ENCODE measurements at regions not wholly inside any gene's neighbourhood (a gene's known extent, or its start where the extent isn't known, plus 50 kb on each side); places are given as distances from the start of the nearest gene placed in this dataset.
"Not testable (repeated sequence)": the region's sequence is repeated elsewhere in the genome, so short reads cannot be mapped to it uniquely, and the experiment has no call there.

DNA sequence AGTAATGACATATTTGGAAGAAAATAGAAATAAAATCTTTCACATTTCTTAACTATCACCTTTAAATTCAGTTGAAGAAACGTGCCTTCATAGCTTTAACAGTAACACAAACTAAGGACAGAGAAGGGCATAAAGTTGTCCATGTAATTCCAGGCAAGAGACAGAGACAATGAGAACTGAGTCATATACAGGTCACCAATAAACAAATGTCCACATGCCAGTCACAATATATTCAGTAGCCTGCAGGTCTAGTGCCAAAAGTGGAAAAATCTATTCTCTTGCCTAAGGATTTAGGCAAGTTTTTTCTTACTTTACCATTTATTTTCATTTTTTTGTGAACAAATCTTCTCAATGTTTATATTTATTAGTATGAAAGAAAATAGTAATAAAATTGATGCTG is 1711.5 kb upstream of the NUDT12 start:
- no peak for DNase-seq

DNA sequence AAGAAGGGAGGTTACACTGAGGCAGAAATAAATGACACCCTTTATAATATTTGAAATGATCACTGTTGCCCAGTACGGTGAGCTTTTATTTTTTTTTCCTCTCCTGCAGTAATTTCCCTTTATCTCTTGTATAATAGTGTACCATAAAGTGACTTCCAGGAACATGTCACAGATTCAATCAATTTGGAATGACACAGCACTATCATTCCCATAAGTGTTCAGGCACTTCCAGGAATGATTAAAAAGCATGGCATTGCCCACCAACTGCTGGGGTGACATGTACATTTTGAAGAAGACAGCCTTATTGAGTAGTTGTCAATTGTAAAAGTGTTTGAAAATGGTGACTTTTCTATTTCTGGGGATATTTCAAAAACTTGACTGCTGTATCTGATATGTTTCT is 1700.9 kb upstream of the NUDT12 start:
- no peak for DNase-seq

DNA sequence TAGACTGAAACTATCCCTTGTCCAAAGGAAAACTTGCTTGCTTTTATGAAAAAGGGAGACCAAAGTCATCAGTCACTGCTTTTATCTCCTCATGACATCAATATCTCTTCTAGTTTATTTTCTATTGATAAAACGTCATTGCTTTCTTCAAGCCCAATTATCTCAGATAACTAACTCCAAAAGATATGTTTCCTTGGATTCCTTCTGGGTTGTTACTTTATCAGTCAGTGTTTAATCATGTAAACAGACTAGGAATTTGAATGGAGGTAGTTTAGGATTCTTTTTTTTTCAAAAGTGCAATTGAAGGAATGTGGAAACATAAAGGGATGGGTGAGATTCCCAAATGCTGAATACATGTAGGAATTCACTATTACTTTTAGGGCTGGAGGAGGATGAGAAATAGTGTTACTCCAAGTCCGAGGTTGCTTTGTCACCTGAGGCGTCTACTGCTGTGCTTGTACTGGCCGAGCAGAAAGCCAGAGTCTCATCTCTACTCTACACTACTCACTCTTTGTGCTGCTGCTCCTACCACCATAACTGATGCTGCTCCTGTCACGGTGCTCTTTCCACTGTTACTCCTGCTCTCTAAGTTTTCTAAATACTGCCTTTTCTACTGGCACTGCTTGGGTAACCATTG is 1697.1 kb upstream of the NUDT12 start:
- DNase-seq: no peak

DNA sequence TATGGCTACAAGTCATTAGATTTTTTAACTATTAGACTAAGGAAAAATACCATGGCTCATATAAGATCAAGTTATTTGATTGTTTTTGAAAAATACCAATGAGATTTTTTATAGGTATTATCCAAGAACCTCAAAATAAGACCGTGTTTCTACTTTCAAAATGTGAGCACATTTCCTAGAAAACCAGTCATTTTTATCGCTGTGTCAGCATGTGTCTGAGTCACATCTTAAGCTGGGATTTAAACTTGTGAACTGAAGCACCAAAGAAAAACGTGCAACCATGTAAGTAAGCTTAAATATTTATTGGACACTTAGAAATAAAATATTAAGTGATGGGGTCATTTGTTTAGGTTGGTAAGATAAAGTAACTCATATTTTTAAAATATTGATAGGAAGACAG is 1676.0 kb upstream of the NUDT12 start:
- no peak for DNase-seq

DNA sequence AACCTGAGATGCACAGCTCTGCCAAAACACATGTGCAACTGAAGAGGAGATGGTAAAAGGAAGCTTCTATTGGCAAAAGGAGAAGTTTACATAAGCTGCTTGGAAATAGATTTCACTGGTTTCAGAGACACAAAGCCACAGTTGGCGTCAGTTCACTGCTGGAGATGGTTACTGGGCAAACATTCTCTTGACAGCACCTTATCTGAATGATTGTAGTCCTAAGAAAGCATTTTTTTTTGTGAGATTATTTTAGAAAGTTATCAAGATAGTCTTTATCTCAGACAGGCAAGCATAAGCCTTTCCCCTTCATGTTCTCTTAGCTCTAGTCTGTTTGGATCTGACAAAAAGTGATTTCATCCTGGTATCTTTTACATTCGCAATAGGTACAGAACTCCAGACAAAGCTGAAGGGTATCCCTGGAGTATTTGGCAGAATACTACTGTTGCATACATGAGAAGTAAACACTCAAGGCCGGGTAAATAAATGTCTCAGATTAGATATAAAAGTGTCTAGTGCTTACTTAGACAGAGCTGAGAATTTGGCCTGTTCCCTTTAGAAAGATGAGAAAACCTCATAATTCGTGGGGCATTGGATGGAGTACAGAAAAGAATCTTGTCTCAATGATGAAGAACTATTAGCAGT is 1668.0 kb upstream of the NUDT12 start:
- no peak for DNase-seq

DNA sequence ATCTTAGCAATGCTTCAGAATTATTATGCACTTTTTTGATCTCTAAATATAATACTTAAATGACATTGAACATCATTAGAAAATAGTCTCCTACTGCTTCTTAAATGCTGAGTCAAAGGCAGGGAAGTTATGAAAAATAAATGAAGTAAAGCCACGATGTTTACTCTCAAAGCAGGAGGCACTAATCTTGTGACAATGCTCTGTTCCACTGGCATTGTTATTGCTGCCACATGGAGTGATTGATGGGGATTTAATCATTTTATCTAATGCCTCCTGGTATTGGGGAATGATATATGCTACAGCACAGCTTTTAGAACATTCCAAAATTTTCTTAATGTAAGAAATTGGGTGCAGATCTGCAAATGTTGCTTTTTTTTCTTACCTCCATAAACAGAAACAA is 1655.4 kb upstream of the NUDT12 start:
- no peak for DNase-seq

DNA sequence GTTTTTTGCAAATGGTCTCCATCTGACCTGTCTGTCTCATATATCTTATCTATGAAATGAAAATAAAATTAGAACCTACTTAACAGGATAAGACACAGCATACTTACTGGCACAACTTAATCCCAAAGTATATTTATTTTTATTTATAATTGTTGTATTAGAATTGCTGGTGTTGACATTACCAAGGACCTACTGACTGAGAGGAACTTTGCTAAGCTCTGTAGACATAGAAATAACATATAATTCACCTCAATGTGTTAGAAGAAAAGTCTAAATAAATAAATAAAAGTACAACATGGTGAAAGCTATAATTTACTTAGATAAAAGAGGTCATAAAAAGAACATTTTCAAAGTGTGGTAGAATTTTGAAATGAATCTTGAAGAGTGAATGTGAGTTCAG is 1650.5 kb upstream of the NUDT12 start:
- no peak for DNase-seq

DNA sequence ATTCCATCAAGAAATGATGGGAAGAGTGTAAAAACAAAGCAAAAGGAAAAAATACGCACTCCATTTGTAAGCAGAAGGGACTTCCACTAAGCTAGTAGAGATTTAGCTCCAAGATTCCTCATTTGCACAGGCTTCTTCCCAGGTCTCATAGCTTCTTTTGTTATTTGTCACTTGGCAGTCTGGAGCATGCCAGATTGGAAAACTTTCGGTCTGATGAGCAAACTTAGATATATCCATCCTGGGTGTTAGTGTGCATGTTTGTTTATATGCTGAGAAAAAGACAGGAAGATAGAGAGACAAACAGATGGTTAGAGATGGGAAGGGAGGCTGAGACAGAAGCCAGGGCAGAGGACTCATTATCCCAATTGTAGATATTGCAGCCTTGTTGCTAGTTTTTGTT is 1644.5 kb upstream of the NUDT12 start:
- no peak for DNase-seq

DNA sequence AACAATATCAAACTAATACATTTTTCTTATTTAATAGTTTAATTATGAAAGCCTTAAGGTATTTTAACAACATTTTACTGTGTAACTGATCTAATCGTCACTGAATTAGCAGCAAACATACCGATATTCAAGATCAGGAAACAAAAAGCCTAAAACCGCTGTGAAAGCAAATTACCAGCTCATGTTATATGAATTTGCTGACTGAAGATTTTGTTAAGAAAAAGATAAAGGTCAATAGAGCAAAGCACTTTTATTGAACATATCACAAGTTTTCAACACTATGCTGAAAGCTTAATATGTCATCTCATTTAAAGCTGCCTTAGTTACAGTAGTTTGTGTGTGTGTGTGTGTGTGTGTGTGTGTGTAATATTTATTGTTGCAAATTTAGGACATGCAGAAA is 1634.9 kb upstream of the NUDT12 start:
- no peak for DNase-seq

DNA sequence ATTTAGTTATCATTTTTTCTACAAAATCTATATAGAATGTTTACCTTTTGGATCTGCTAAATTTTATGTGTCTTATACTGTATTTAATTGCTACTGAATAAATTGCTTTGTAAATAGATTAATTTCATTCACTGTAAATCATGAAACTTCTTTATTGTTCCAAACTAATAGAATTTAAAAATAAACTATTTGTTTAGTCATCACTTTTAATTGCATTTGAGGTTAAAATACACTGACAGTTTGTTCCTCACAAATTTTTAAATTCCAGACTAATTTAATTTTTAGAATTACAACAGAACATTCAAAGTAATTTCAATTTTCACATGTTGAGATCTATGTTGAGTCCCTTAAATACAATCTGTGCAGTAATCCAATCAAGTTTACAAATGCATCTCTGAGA is 1633.2 kb upstream of the NUDT12 start:
- no peak for DNase-seq

DNA sequence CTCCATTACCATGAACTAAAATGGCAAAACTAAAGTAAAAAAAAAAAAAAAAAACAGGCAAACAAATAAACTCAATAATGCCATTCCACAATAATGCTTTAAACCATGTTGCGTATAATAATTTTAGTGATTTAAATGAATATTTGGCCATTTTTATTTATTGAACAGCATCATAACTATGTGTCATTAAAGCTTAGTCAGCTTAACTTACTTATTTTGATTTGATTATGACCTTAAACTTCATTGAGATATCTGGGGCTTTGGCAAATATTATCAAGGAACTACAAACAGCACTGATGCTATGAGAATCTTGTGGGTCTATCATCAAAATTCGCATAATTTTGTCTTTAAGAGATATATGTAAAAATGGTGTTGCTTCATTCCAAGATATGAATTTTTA is 1610.3 kb upstream of the NUDT12 start:
- DNase-seq: no peak

DNA sequence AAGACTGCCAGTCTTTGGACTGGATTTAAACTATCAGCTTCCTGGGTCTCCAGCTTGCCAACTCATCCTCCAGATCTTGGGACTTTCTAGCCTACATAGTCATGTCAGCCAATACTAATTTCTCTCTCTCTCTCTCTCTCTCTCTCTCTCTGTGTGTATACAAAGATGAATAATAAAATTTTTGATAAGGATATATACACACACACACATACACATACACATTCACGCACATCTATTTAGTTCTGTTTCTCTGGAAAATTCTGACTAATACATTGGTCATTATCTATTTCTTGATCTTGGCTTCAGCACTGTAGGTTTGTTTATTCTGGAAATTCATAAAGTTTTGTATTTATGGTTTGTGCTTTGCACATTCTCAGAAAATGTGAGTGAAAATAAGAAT is 1606.2 kb upstream of the NUDT12 start:
- no peak for DNase-seq

DNA sequence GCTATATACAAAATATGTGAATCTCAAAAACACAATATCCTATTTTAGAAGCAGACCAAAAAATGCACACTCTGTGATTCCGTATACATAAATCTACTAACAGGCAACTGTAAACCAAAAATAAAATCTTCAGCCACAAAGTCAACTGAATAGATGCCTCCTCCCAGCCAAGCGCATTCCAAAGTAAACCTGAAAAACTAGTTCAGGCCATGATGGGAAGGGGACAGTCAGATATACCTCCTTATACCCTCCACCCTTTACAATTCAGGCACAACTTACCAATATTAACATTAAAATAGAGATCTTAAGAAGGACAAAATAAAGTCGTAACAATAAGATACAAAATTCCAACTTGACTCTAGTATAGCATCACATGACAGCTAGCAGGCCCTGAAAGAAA is 1604.5 kb upstream of the NUDT12 start:
- DNase-seq: no peak

DNA sequence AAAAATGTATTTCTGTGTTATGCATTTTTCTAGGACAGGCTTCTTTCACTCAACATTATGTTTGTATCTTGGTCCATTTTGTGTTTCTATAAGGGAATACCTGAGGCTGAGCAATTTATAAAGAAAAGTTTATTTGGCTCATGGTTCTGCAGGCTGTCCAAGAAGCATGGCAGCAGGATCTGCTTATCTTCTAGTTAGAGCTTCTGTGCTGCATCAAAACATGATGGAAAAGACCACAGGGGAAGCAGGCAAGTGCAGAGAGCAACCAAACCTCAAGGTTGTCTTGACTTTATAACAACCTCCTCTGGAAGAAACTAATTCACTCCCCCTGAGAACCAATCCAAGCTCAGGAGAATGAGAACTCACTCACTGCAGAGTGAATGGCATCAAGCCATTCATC is 1601.0 kb upstream of the NUDT12 start:
- no peak for DNase-seq

DNA sequence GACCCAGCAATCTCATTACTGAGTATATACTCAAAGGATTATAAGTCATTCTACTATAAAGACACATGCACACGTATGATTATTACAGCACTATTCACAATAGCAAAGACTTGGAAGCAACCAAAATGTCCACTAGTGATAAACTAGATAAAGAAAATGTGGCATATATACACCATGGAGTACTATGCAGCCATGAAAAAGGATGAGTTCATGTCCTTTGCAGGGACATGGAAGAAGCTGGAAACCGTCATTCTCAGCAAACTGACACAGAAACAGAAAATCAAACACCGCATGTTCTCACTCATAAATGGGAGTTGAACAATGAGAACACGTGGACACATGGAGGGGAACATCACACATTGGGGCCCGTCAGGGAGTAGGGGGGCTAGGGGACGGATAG is 1600.0 kb upstream of the NUDT12 start:
- DNase-seq: not testable (repeated sequence)

DNA sequence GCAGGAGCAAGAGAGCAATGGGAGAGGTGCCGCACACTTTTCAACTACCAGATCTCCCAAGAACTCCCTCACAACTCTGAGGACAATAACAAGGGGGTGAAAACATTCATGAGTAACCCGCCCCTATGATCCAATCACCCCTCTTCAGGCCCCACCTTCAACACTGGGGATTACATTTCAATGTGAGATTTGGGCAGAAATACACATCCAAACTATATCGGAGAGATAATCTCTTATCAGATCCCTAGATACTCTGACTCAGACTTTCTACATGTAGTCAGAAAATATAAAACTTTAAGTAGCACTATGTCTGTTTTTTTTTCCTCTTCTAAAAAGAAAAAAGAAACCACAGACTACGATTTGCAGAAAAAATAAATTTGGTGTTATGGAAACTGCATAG is 1595.9 kb upstream of the NUDT12 start:
- no peak for DNase-seq

DNA sequence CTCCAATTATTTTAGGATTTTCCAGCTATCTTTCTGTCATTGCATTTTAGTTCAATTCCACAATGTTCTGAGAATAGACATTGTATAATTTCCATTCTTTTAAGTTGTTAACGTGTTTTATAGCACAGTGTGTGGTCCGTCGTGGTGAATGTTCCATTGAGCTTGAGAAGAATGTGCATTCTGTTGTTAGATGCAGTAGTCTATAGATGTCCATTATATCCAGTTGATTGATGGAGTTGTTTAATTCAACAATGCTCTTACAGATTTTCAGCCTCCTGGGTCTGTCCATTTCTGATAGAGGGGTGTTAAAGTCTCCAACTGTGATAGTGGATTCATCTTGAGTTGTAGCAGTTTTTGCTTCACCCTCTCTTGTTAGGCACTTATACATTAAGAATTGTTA is 1587.7 kb upstream of the NUDT12 start:
- no peak for DNase-seq

DNA sequence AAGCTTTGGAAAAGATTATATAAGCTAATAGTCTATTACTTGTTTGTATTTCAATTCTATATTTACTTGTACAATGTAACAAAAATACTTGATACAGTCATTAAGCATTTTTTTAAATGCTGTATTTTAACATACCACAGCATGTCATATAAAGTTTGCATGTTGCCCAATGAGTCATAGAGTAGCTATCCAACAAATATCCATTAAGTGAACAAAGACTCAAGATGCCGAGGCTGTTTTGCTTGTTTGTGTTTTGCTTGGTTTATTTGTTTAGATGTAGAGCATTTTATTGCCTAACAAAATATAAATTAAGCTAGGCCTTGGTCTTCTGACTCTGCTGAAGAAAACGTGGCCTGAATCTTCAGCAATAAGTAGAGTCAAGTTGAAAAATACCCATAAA is 1584.3 kb upstream of the NUDT12 start:
- no peak for DNase-seq

DNA sequence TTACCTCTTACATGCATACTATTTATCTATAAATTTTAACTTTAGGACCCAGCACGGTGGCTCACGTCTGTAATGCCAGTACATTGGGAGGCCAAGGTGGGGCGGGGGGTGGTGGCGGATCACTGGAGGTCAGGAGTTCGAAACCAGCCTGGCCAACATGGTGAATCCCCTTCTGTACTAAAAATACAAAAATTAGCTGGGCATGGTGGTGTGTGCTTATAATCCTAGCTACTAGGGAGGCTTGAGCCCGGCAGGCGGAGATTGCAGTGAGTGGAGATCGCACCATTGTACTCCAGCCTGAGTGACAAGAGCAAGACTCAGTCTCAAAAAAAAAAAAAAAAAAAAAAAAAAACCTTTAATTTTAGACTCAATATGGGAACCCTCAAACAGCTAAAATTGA is 1582.6 kb upstream of the NUDT12 start:
- no peak for DNase-seq

DNA sequence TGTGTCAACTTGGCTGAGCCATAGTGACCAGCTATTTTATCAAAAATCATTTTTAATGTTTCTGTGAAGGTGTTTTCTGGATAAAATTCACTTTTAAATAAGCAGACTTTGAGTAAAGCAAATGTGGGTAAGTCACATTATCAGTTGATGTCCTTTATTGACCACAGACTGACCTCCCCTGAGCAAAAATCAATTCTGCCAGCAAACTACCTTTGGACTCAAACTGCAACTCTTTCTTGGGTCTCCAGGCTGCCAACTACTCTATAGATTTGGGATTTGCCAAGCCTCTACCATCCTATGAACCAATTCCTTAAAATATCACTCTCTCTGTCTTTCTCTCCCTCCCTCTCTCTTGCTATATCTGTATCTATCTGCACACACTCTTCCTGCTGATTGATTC is 1571.7 kb upstream of the NUDT12 start:
- DNase-seq: no peak

DNA sequence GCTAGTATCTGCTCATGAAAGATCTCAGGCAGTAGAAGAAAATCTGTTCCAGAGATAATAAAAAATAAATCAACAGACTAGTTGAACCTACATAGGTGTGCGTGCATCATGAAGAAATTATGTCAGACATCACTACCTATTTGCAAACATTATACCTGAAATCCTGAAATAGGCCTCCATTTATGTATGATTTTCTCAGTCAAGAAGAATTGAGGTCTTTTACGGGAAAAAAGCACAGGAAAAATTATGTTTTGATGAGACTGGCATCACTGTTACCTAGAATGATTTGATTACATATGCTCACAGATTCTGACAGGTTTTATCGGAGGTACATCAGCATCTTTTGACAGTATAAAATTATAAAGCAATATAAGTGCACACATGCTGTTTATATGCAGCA is 1570.5 kb upstream of the NUDT12 start:
- no peak for DNase-seq

DNA sequence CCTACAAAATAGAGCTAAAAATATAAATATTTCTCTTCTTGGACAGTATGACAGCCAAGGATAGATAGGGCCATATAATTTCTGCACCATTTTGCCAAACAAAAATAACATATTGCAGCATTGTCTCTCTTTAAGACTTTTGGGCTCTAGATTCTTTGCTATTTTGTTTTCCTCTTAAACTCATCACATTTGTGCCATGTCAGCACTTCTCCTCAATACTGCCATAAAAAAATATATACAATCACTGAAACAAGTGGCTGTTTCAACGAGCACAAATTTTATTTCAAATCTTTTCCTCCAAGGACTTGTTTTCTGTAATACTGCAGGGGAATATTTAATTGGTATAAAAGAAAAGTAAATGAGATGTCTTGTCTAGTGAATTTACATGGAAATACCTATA is 1570.0 kb upstream of the NUDT12 start:
- no peak for DNase-seq

DNA sequence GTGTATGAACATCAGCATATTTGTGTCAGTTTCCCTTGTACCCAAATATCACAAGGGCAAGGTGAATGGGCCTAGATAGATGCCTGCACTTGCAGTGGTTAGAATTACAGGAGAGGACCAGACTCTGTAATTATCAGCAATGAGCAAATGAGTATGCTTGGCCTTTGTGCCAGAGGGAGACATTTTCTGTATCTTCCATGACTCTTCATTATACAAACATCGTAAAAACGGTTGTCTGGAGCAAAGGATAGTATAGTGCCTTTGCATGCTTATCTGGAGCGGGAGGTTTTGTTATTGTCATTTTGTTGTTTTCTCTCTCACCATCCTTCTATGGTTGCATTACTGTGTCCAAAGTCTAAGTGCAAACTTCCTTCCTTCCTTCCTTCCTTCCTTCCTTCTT is 1568.5 kb upstream of the NUDT12 start:
- DNase-seq: no peak

DNA sequence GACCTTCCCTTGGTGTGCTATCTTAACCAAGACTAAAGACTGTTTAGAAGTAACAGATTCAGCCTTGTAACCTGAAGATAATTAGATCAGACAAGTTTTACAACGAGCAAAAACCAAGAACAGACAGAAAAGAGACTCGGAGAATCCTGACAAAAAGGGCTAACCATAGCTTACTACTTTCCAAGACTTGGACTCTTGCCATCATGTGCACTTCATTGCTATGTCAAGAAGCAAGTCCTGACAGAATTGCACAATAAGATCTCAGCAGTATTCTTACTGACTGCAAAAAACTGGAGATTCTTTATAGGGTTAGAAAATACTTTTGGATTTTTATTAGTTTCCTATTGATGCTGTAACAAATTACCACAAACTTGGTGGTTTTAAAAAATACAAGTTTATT is 1539.0 kb upstream of the NUDT12 start:
- DNase-seq: no peak

DNA sequence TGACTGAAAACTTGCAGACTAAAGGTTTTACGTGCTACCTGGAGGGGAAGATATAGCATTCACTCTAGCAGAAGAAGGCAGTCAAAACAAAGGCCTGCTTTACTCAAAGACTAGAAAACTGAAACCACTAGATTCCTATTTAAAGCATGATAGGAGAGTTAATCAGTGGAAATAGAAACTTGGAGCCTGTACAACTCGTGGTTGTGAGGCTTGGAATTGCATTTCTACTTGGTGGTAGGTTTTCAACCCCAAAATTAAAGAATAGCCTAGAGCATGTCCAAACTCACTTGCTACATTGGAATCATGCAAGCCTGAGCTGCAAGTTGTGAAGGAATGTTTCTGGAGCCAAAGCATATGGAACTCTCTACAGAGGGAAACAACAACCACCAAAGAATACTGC is 1526.4 kb upstream of the NUDT12 start:
- no peak for DNase-seq
